Lung (tissue), 11 donors: ENCODE measurements at regions not wholly inside any gene's neighbourhood (a gene's known extent, or its start where the extent isn't known, plus 50 kb on each side); places are given as distances from the start of the nearest gene placed in this dataset.

Source experiments
- ATAC-seq: fragments of 200-7000 bp; cut with Tn5 transposase; one replicate; pipeline ENCODE4 v1.9.1; 2020; ENCODE audit warnings: moderate number of reproducible peaks; ENCODE audit not compliant: insufficient read depth, low FRiP score
- DNase-seq, 3 donors: peaks; one replicate each; pipeline ENCODE4 v3.0.0-alpha.2; 2013 to 2017
- H3K27ac ChIP-seq, 2 donors: one replicate each; pipeline ENCODE4 v1.5.1; 2013; ENCODE audit warnings: mild to moderate bottlenecking in 2 of 2, moderate library complexity in 2 of 2, control low read depth in 1 of 2, inconsistent platforms in 1 of 2, low read depth in 1 of 2, low read length in 1 of 2
- H3K27me3 ChIP-seq, 3 donors: one replicate each; pipeline ENCODE4 v1.5.1; 2013; ENCODE audit warnings: low read length in 2 of 3; ENCODE audit not compliant: control insufficient read depth in 3 of 3, insufficient read depth in 3 of 3
- H3K36me3 ChIP-seq, 4 donors: one replicate each; pipeline ENCODE4 v1.5.1; 2013; ENCODE audit warnings: low read length in 4 of 4, mild to moderate bottlenecking in 1 of 4, moderate library complexity in 1 of 4; ENCODE audit not compliant: control insufficient read depth in 4 of 4, insufficient read depth in 4 of 4
- H3K4me1 ChIP-seq, 5 donors: one replicate each; pipeline ENCODE4 v1.5.1; 2013; ENCODE audit warnings: low read length in 5 of 5, mild to moderate bottlenecking in 2 of 5, moderate library complexity in 1 of 5; ENCODE audit not compliant: control insufficient read depth in 5 of 5, insufficient read depth in 5 of 5
- H3K4me3 ChIP-seq: one replicate; pipeline ENCODE4 v1.5.1; 2013; ENCODE audit warnings: mild to moderate bottlenecking, control low read depth, moderate library complexity
- H3K9ac ChIP-seq, 2 donors: one replicate each; pipeline ENCODE4 v1.5.1; 2013; ENCODE audit warnings: low read length in 2 of 2, control low read depth in 1 of 2; ENCODE audit not compliant: insufficient read depth in 1 of 2
- H3K9me3 ChIP-seq, 4 donors: one replicate each; pipeline ENCODE4 v1.5.1; 2013; ENCODE audit warnings: low read length in 3 of 4, mild to moderate bottlenecking in 1 of 4, moderate library complexity in 1 of 4; ENCODE audit not compliant: control insufficient read depth in 4 of 4, insufficient read depth in 3 of 4
- CTCF ChIP-seq: IDR thresholded peaks from 2 replicates; pipeline ENCODE4 v1.5.1; 2012; ENCODE audit warnings: mild to moderate bottlenecking; ENCODE audit errors: control extremely low read depth, extremely low read depth
- WGBS, 2 donors: extraction: QIAGEN DNeasy Blood & Tissue Kit; methylation state at CpG; one replicate each; pipeline ENCODE4 v1.1.7; 2013; 5-methylcytosine and 5-hydroxymethylcytosine counted together
- donor health status: control.
- donor health status: control.
- donor health status: Bipolar disorder and iron deficiency.
- donor health status: healthy.
- donor health status: DM: yes; HTN: yes; CAD: no.

- no peak for ATAC-seq
- TF ChIP-seq CTCF, result no peak
- Histone ChIP-seq H3K4me3 (no peak overlapping the region), H3K27me3 (no peaks in the 10 kb centered on the region), H3K27ac (no peak overlapping the region), H3K36me3 (no peaks in the 10 kb centered on the region), H3K4me1 (no peaks in the 10 kb centered on the region), H3K9ac (no peak overlapping the region), H3K9me3 (no peaks in the 10 kb centered on the region)
- DNase-seq, result no peak
- 83 to 95% methylated on average over 8 of the region's 8 CpGs for WGBS, 2 donors
These were observed 563.8 kb downstream of the NUF2 start for GRCh38 chr1:163885510-163885909.

GRCh38 chr1:163896001-163896400, 574.2 kb downstream of the NUF2 start:
- no peaks in the 10 kb centered on the region for H3K27me3 ChIP-seq
- DNase-seq (no peak), ATAC-seq (no peak)
- no peak for TF ChIP-seq CTCF
- H3K9me3 ChIP-seq, result peaks cover 0 to 1% (median 0%) of the 10 kb centered on the region in 4 donors
- H3K36me3 ChIP-seq, result no peaks in the 10 kb centered on the region
- no peak overlapping the region for H3K4me3 ChIP-seq
- H3K27ac ChIP-seq, result no peak overlapping the region
- H3K9ac ChIP-seq, result no peak overlapping the region
- no peaks in the 10 kb centered on the region for H3K4me1 ChIP-seq
- 68 to 69% methylated on average over 1 of the region's 1 CpG for WGBS, 2 donors

- ATAC-seq, result no peak
These were observed 575.8 kb downstream of the NUF2 start for GRCh38 chr1:163897412-163898155.

More at GRCh38 chr1:163897412-163898155, 575.8 kb downstream of the NUF2 start:
- no peak for DNase-seq
- Histone ChIP-seq H3K36me3 (no peaks in the 10 kb centered on the region), H3K27ac (no peak overlapping the region), H3K4me1 (no peaks in the 10 kb centered on the region), H3K4me3 (no peak overlapping the region), H3K9ac (no peak overlapping the region), H3K9me3 (peaks cover 0 to 3% (median under 1%) of the 10 kb centered on the region in 4 donors), H3K27me3 (no peaks in the 10 kb centered on the region)
- TF ChIP-seq CTCF, result no peak
- 76 to 96% methylated on average over 5 of the region's 5 CpGs for WGBS, 2 donors
